H9 (cell line): ENCODE measurements at regions not wholly inside any gene's neighbourhood (a gene's known extent, or its start where the extent isn't known, plus 50 kb on each side); places are given as distances from the start of the nearest gene placed in this dataset.

Source experiments
- DNase-seq: peaks from one replicate; pipeline ENCODE4 v3.0.0-alpha.2; 2017
- H2AFZ ChIP-seq: one replicate; pipeline ENCODE4 v1.6.1; 2013; ENCODE audit warnings: mild to moderate bottlenecking, low read length, control low read depth, moderate library complexity
- H2AK5ac ChIP-seq: 2 replicates; pipeline ENCODE4 v1.6.1; 2013; ENCODE audit warnings: low read length, control low read depth, mixed read lengths; ENCODE audit not compliant: insufficient read length
- H2BK120ac ChIP-seq: one replicate; pipeline ENCODE4 v1.6.1; 2013; ENCODE audit warnings: low read depth, mild to moderate bottlenecking, low read length, control low read depth, inconsistent platforms; ENCODE audit not compliant: poor library complexity, severe bottlenecking
- H2BK12ac ChIP-seq: 2 replicates; pipeline ENCODE4 v1.6.1; 2013; ENCODE audit warnings: low read length, control low read depth, mixed read lengths, low read depth; ENCODE audit not compliant: insufficient read length
- H2BK15ac ChIP-seq: 2 replicates; pipeline ENCODE4 v1.6.1; 2013; ENCODE audit warnings: low read depth, low read length, control low read depth
- H2BK20ac ChIP-seq: one replicate; pipeline ENCODE4 v1.6.1; 2013; ENCODE audit warnings: low read depth, mild to moderate bottlenecking, low read length, control low read depth, inconsistent platforms; ENCODE audit not compliant: poor library complexity, severe bottlenecking
- H2BK5ac ChIP-seq: 2 replicates; pipeline ENCODE4 v1.6.1; 2013; ENCODE audit warnings: low read length, control low read depth, mixed read lengths; ENCODE audit not compliant: insufficient read length
- H3K14ac ChIP-seq: 2 replicates; pipeline ENCODE4 v1.6.1; 2013; ENCODE audit warnings: low read length, control low read depth; ENCODE audit not compliant: insufficient read depth
- H3K18ac ChIP-seq: 2 replicates; pipeline ENCODE4 v1.6.1; 2013; ENCODE audit warnings: low read depth, mild to moderate bottlenecking, mixed read lengths, low read length, control low read depth; ENCODE audit not compliant: insufficient read length
- H3K23ac ChIP-seq: 2 replicates; pipeline ENCODE4 v1.6.1; 2013; ENCODE audit warnings: low read length, control low read depth, mixed read lengths, low read depth; ENCODE audit not compliant: insufficient read length
- H3K23me2 ChIP-seq: 2 replicates; pipeline ENCODE4 v1.6.1; 2013; ENCODE audit warnings: low read depth, mild to moderate bottlenecking, mixed read lengths, low read length, control low read depth; ENCODE audit not compliant: insufficient read length, poor library complexity, severe bottlenecking
- H3K27ac ChIP-seq: 2 replicates; pipeline ENCODE4 v1.5.1; 2013; ENCODE audit warnings: low read length, control low read depth, mixed read lengths, low read depth; ENCODE audit not compliant: insufficient read length
- H3K27me3 ChIP-seq: 2 replicates; pipeline ENCODE4 v1.6.1; 2013; ENCODE audit warnings: low read length, control low read depth, inconsistent platforms; ENCODE audit not compliant: insufficient read depth
- H3K4ac ChIP-seq: 2 replicates; pipeline ENCODE4 v1.6.1; 2013; ENCODE audit warnings: low read depth, mild to moderate bottlenecking, control low read depth, inconsistent platforms, low read length, moderate library complexity
- H3K4me1 ChIP-seq: 2 replicates; pipeline ENCODE4 v1.6.1; 2013; ENCODE audit warnings: low read length, control low read depth, inconsistent platforms; ENCODE audit not compliant: insufficient read depth
- H3K4me2 ChIP-seq: 2 replicates; pipeline ENCODE4 v1.6.1; 2013; ENCODE audit warnings: low read length, control low read depth, mixed read lengths; ENCODE audit not compliant: insufficient read length, insufficient read depth
- H3K56ac ChIP-seq: 2 replicates; pipeline ENCODE4 v1.6.1; 2013; ENCODE audit warnings: low read depth, mild to moderate bottlenecking, mixed read lengths, low read length, control low read depth; ENCODE audit not compliant: insufficient read length
- H3K79me1 ChIP-seq: 2 replicates; pipeline ENCODE4 v1.6.1; 2013; ENCODE audit warnings: low read depth, mild to moderate bottlenecking, moderate library complexity, low read length, control low read depth, inconsistent platforms; ENCODE audit not compliant: insufficient read depth, poor library complexity, severe bottlenecking
- H3K79me2 ChIP-seq: 2 replicates; pipeline ENCODE4 v1.6.1; 2013; ENCODE audit warnings: low read length, control low read depth, inconsistent platforms; ENCODE audit not compliant: insufficient read depth
- H3K9ac ChIP-seq: 2 replicates; pipeline ENCODE4 v1.6.1; 2013; ENCODE audit warnings: low read length, control low read depth, mixed read lengths; ENCODE audit not compliant: insufficient read length; ENCODE audit errors: extremely low read depth
- H3K9me3 ChIP-seq: one replicate; pipeline ENCODE4 v1.6.1; 2013; ENCODE audit warnings: low read depth, low read length, inconsistent platforms; ENCODE audit not compliant: control insufficient read depth
- H3T11ph ChIP-seq: one replicate; pipeline ENCODE4 v1.6.1; 2013; ENCODE audit warnings: mild to moderate bottlenecking, low read length, control low read depth, inconsistent platforms
- H4K20me1 ChIP-seq: one replicate; pipeline ENCODE4 v1.6.1; 2013; ENCODE audit not compliant: control insufficient read depth, insufficient read length, insufficient read depth
- H4K5ac ChIP-seq: 2 replicates; pipeline ENCODE4 v1.6.1; 2013; ENCODE audit warnings: low read depth, mild to moderate bottlenecking, mixed read lengths, low read length, control low read depth; ENCODE audit not compliant: insufficient read length
- H4K8ac ChIP-seq: replicated peaks from 2 replicates; pipeline ENCODE4 v1.6.1; 2013; ENCODE audit warnings: low read length, control low read depth, mixed read lengths, low read depth; ENCODE audit not compliant: insufficient read length
- H4K91ac ChIP-seq: 2 replicates; pipeline ENCODE4 v1.6.1; 2013; ENCODE audit warnings: low read depth, mild to moderate bottlenecking, moderate library complexity, mixed read lengths, low read length, control low read depth; ENCODE audit not compliant: insufficient read length
- H3K27ac Mint-ChIP-seq, 3 experiments: 2 replicates in 2 of 3; 3 replicates in 1 of 3; pipeline ENCODE4 v1.8.0; 2020 to 2021; ENCODE audit warnings: mixed read lengths in 3 of 3, mild to moderate bottlenecking in 1 of 3, moderate library complexity in 1 of 3
- H3K27me3 Mint-ChIP-seq: 2 replicates; pipeline ENCODE4 v1.8.0; 2021; ENCODE audit warnings: low read depth, mild to moderate bottlenecking, moderate library complexity, mixed read lengths
- H3K36me3 Mint-ChIP-seq, 3 experiments: 2 replicates in 2 of 3; 3 replicates in 1 of 3; pipeline ENCODE4 v1.8.0; 2020 to 2021; ENCODE audit warnings: low read depth in 3 of 3, mixed read lengths in 3 of 3; ENCODE audit not compliant: insufficient read depth in 1 of 3
- H3K4me1 Mint-ChIP-seq, 2 experiments: 2 replicates each; pipeline ENCODE4 v1.8.0; 2020; ENCODE audit warnings: mixed read lengths in 2 of 2
- H3K4me3 Mint-ChIP-seq, 2 experiments: 2 replicates in 1 of 2; 3 replicates in 1 of 2; pipeline ENCODE4 v1.8.0; 2020 to 2021; ENCODE audit warnings: mild to moderate bottlenecking in 2 of 2, mixed read lengths in 2 of 2, moderate library complexity in 1 of 2
- H3K9me3 Mint-ChIP-seq, 2 experiments: 2 replicates in 1 of 2; 3 replicates in 1 of 2; pipeline ENCODE4 v1.8.0; 2020; ENCODE audit warnings: mild to moderate bottlenecking in 2 of 2, mixed read lengths in 2 of 2, moderate library complexity in 1 of 2
- WGBS: extraction: QIAGEN DNeasy Blood & Tissue Kit; methylation state at CpG from one replicate; pipeline ENCODE4 v1.1.7; 2013; ENCODE audit warnings: missing lambda C conversion rate, low lambda C conversion rate, mixed read lengths; ENCODE audit not compliant: insufficient read length; ENCODE audit errors: extremely low coverage; 5-methylcytosine and 5-hydroxymethylcytosine counted together
- TF ChIP-seq, protein P1 (sequence below): fragments of 200-600 bp; sonication (generic); conservative IDR thresholded peaks from 3 replicates; pipeline ENCODE4 v1.8.0; 2021; ENCODE audit warnings: antibody characterized with exemption, mild to moderate bottlenecking

DNA sequence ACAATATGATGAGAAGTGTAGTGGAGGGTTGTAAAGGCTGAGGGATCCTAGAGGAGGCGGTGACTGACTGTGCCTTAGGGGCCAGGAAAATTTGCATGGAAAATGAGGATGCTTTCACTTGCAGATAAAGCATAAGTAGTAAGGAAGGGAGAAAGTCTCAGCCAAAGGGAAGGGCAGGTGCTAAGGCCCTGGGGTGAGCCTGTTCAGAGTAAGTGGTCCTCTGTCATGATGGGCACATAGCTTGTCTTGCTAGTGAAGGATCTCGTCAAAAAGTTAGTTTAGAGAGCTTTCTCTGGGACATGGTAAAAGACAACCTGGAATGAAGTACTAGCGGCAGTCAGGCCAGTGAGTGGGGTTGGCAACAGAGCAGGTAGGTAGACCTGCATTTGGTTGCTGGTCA lies 75.4 kb upstream of the CPLX2 start:
- no peak overlapping the region for H2BK15ac ChIP-seq
- no peak overlapping the region for H4K5ac ChIP-seq
- peaks cover 14% of the 10 kb centered on the region for H3K23me2 ChIP-seq
- H3K27me3 ChIP-seq: peaks cover 7% of the 10 kb centered on the region
- WGBS: no CpG with 5 or more reads among the region's 3 CpGs
- no peak overlapping the region for H3T11ph ChIP-seq
- no peak overlapping the region for H3K23ac ChIP-seq
- Mint-ChIP-seq H3K27ac (no peak overlapping the region), H3K36me3 (peaks cover 0 to 2% (median 0%) of the 10 kb centered on the region in 3 experiments; a peak in 1 of 7 replicates), H3K4me1 (peaks cover 24 to 25% of the 10 kb centered on the region in 2 experiments), H3K9me3 (0 out of 5 replicates have a peak, but pooled peaks cover 0 to 2% of the 10 kb centered on the region in 2 experiments), H3K4me3 (peak overlapping the region; percentile 59 to 62), H3K27me3 (peaks cover 54% of the 10 kb centered on the region)
- H3K27ac ChIP-seq: no peak overlapping the region
- H3K56ac ChIP-seq: no peak overlapping the region
- DNase-seq: no peak
- H3K79me1 ChIP-seq: no peaks in the 10 kb centered on the region
- no peaks in the 10 kb centered on the region for H3K4me1 ChIP-seq
- no peak overlapping the region for H3K9ac ChIP-seq
- no peak overlapping the region for H2BK5ac ChIP-seq
- no peak overlapping the region for H4K91ac ChIP-seq
- no peaks in the 10 kb centered on the region for H3K79me2 ChIP-seq
- H2AK5ac ChIP-seq: no peak overlapping the region
- H2BK12ac ChIP-seq: no peak overlapping the region
- no peak overlapping the region for H2AFZ ChIP-seq
- no peak overlapping the region for H3K14ac ChIP-seq
- no peaks in the 10 kb centered on the region for H4K20me1 ChIP-seq
- H3K4me2 ChIP-seq: no peak overlapping the region
- H4K8ac ChIP-seq: no peak overlapping the region
- no peak overlapping the region for H2BK20ac ChIP-seq
- H3K4ac ChIP-seq: no peak overlapping the region
- no peak overlapping the region for H2BK120ac ChIP-seq
- TF ChIP-seq, protein P1, sequence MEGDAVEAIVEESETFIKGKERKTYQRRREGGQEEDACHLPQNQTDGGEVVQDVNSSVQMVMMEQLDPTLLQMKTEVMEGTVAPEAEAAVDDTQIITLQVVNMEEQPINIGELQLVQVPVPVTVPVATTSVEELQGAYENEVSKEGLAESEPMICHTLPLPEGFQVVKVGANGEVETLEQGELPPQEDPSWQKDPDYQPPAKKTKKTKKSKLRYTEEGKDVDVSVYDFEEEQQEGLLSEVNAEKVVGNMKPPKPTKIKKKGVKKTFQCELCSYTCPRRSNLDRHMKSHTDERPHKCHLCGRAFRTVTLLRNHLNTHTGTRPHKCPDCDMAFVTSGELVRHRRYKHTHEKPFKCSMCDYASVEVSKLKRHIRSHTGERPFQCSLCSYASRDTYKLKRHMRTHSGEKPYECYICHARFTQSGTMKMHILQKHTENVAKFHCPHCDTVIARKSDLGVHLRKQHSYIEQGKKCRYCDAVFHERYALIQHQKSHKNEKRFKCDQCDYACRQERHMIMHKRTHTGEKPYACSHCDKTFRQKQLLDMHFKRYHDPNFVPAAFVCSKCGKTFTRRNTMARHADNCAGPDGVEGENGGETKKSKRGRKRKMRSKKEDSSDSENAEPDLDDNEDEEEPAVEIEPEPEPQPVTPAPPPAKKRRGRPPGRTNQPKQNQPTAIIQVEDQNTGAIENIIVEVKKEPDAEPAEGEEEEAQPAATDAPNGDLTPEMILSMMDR: no peak
- no peak overlapping the region for H3K18ac ChIP-seq
- H3K9me3 ChIP-seq: no peaks in the 10 kb centered on the region
